ENCODE measurements at regions not wholly inside any gene's neighbourhood (a gene's known extent, or its start where the extent isn't known, plus 50 kb on each side); places are given as distances from the start of the nearest gene placed in this dataset.

DNA sequence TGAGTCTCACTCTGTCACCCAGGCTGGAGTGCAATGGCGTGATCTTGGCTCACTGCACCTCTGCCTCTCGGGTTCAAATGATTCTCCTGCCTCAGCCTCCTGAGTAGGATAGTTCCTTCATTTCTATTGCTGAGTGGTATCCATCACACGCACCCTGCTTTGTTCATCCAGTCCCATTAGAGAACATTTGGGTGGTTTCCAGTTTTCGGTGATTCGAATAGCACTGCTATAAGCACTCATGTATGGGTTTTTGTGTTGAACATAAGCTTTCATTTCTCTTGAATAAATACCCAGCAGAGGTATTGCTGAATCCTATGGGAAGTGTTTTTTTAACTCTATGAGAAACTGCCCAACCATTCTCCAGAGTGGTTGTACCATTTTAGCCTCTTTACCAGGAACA, 147.3 kb downstream of the DDX1 start:
- TF ChIP-seq, protein P1, sequence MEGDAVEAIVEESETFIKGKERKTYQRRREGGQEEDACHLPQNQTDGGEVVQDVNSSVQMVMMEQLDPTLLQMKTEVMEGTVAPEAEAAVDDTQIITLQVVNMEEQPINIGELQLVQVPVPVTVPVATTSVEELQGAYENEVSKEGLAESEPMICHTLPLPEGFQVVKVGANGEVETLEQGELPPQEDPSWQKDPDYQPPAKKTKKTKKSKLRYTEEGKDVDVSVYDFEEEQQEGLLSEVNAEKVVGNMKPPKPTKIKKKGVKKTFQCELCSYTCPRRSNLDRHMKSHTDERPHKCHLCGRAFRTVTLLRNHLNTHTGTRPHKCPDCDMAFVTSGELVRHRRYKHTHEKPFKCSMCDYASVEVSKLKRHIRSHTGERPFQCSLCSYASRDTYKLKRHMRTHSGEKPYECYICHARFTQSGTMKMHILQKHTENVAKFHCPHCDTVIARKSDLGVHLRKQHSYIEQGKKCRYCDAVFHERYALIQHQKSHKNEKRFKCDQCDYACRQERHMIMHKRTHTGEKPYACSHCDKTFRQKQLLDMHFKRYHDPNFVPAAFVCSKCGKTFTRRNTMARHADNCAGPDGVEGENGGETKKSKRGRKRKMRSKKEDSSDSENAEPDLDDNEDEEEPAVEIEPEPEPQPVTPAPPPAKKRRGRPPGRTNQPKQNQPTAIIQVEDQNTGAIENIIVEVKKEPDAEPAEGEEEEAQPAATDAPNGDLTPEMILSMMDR (IDR thresholded peaks at IDR 0.05) = no peak
- no peak for TF ChIP-seq POLR2A (IDR thresholded peaks at IDR 0.05)

Measured in Peyer's patch (tissue), 4 donors.